Mesenchymal stem cell (in vitro differentiated cells and primary cell): ENCODE measurements at regions not wholly inside any gene's neighbourhood (a gene's known extent, or its start where the extent isn't known, plus 50 kb on each side); places are given as distances from the start of the nearest gene placed in this dataset.
A peak's percentile ranks its signal among the peaks of the same experiment; 100 is the strongest.

Experiments
- DNase-seq: peaks from one replicate; pipeline ENCODE4 v3.0.0-alpha.2; 2013
- H2AFZ ChIP-seq: one replicate; pipeline ENCODE4 v1.6.1; 2013; ENCODE audit warnings: low read depth, mild to moderate bottlenecking, control low read depth, inconsistent platforms, low read length, moderate library complexity
- H2AK5ac ChIP-seq: 2 replicates; pipeline ENCODE4 v1.6.1; 2013; ENCODE audit warnings: low read length, moderate library complexity, mild to moderate bottlenecking, inconsistent platforms; ENCODE audit not compliant: severe bottlenecking
- H2BK120ac ChIP-seq: one replicate; pipeline ENCODE4 v1.6.1; 2013; ENCODE audit warnings: low read depth, mild to moderate bottlenecking, inconsistent platforms, low read length, moderate library complexity
- H2BK12ac ChIP-seq, 2 experiments: one replicate each; pipeline ENCODE4 v1.6.1; 2013; ENCODE audit warnings: inconsistent platforms in 2 of 2, low read length in 2 of 2, mild to moderate bottlenecking in 2 of 2, moderate library complexity in 2 of 2, control low read depth in 1 of 2
- H2BK15ac ChIP-seq: one replicate; pipeline ENCODE4 v1.6.1; 2013; ENCODE audit warnings: mild to moderate bottlenecking, low read depth, inconsistent platforms; ENCODE audit not compliant: poor library complexity, severe bottlenecking
- H2BK5ac ChIP-seq: 2 replicates; pipeline ENCODE4 v1.6.1; 2013; ENCODE audit warnings: low read depth, mild to moderate bottlenecking, low read length, control low read depth, inconsistent platforms; ENCODE audit not compliant: poor library complexity, severe bottlenecking
- H3K14ac ChIP-seq, 2 experiments: one replicate each; pipeline ENCODE4 v1.6.1; 2013; ENCODE audit warnings: inconsistent platforms in 2 of 2, low read length in 2 of 2, control low read depth in 1 of 2, mild to moderate bottlenecking in 1 of 2, moderate library complexity in 1 of 2
- H3K18ac ChIP-seq, 2 experiments: one replicate each; pipeline ENCODE4 v1.6.1; 2013; ENCODE audit warnings: inconsistent platforms in 2 of 2, low read length in 2 of 2, control low read depth in 1 of 2, low read depth in 1 of 2, mild to moderate bottlenecking in 1 of 2
- H3K23ac ChIP-seq, 2 experiments: one replicate each; pipeline ENCODE4 v1.6.1; 2013; ENCODE audit warnings: inconsistent platforms in 2 of 2, low read length in 2 of 2, mild to moderate bottlenecking in 2 of 2, moderate library complexity in 2 of 2, control low read depth in 1 of 2
- H3K27ac ChIP-seq: 2 replicates; pipeline ENCODE4 v1.5.1; 2013; ENCODE audit warnings: mild to moderate bottlenecking, moderate library complexity, low read length, control low read depth, inconsistent platforms; ENCODE audit not compliant: poor library complexity, severe bottlenecking
- H3K27me3 ChIP-seq, 2 experiments: 2 replicates each; pipeline versions ENCODE4 v1.6.1 to v1.7.0; 2013; ENCODE audit warnings: low read length in 2 of 2, mild to moderate bottlenecking in 2 of 2, moderate library complexity in 2 of 2, control low read depth in 1 of 2, inconsistent platforms in 1 of 2; ENCODE audit not compliant: control insufficient read depth in 1 of 2, insufficient read depth in 1 of 2
- H3K36me3 ChIP-seq, 2 experiments: 2 replicates each; pipeline versions ENCODE4 v1.6.1 to v1.7.0; 2013; ENCODE audit warnings: low read length in 2 of 2, control low read depth in 1 of 2, inconsistent platforms in 1 of 2, low read depth in 1 of 2, mild to moderate bottlenecking in 1 of 2; ENCODE audit not compliant: insufficient read depth in 2 of 2, control insufficient read depth in 1 of 2
- H3K4ac ChIP-seq, 2 experiments: one replicate each; pipeline ENCODE4 v1.6.1; 2013; ENCODE audit warnings: inconsistent platforms in 2 of 2, low read length in 2 of 2, mild to moderate bottlenecking in 2 of 2, moderate library complexity in 2 of 2, control low read depth in 1 of 2, low read depth in 1 of 2
- H3K4me1 ChIP-seq: 2 replicates; pipeline ENCODE4 v1.6.1; 2013; ENCODE audit warnings: low read depth, low read length, control low read depth; ENCODE audit not compliant: control insufficient read depth, insufficient read depth
- H3K4me2 ChIP-seq: 2 replicates; pipeline ENCODE4 v1.6.1; 2013; ENCODE audit warnings: low read length, mild to moderate bottlenecking, inconsistent platforms; ENCODE audit not compliant: poor library complexity, severe bottlenecking
- H3K4me3 ChIP-seq, 2 experiments: 2 replicates each; pipeline versions ENCODE4 v1.5.1 to v1.7.0; 2013; ENCODE audit warnings: low read length in 2 of 2, mild to moderate bottlenecking in 2 of 2, control low read depth in 1 of 2, low read depth in 1 of 2; ENCODE audit not compliant: insufficient read depth in 1 of 2
- H3K79me1 ChIP-seq: replicated peaks from 2 replicates; pipeline ENCODE4 v1.6.1; 2013; ENCODE audit warnings: mild to moderate bottlenecking, control low read depth, low read length, inconsistent platforms; ENCODE audit not compliant: poor library complexity, severe bottlenecking
- H3K9ac ChIP-seq: 2 replicates; pipeline ENCODE4 v1.7.0; 2013; ENCODE audit warnings: mild to moderate bottlenecking, low read length, moderate library complexity
- H3K9me3 ChIP-seq: 2 replicates; pipeline ENCODE4 v1.7.0; 2013; ENCODE audit warnings: mild to moderate bottlenecking, low read length; ENCODE audit not compliant: control insufficient read depth
- H4K8ac ChIP-seq: one replicate; pipeline ENCODE4 v1.6.1; 2013; ENCODE audit warnings: inconsistent platforms, mild to moderate bottlenecking, low read length, moderate library complexity
- H4K91ac ChIP-seq: one replicate; pipeline ENCODE4 v1.6.1; 2013; ENCODE audit warnings: mild to moderate bottlenecking, low read length, inconsistent platforms
- WGBS: methylation state at CpG from one replicate; pipeline ENCODE4 v1.1.7; 2013; ENCODE audit warnings: mixed read lengths; 5-methylcytosine and 5-hydroxymethylcytosine counted together

DNA sequence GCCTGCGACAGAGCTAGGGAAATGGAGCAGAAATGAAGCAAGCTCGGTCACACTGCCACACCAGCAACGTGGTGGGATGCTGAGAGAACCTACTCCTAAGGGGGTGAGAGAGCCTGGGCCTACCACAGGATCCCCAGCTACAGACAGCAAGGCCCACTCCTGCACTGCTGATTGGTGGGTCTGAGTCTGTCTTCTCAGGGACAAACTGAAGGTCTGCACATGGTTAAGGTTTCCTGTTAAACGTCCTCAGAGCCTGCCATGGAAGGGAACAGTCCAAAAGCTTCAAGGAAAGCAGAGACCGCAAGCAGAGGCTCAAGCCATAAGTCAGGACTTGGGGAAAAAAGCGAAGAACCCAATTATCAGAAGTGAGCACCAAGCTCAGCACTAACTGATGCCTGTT, 53.5 kb upstream of the MED4 start:
- H2BK5ac ChIP-seq: no peak overlapping the region
- no peaks in the 10 kb centered on the region for H3K27me3 ChIP-seq
- H2BK120ac ChIP-seq: no peak overlapping the region
- H2AK5ac ChIP-seq: peak overlapping the region; percentile 17
- H3K18ac ChIP-seq: no peak overlapping the region
- no peak overlapping the region for H2AFZ ChIP-seq
- no peaks in the 10 kb centered on the region for H3K9me3 ChIP-seq
- H3K4me2 ChIP-seq: no peak overlapping the region
- no peak overlapping the region for H3K4ac ChIP-seq
- H2BK15ac ChIP-seq: no peak overlapping the region
- no peak overlapping the region for H3K4me3 ChIP-seq
- WGBS: 70% methylated on average over 6 of the region's 6 CpGs
- H4K8ac ChIP-seq: no peak overlapping the region
- H3K14ac ChIP-seq: no peak overlapping the region
- DNase-seq: no peak
- no peak overlapping the region for H2BK12ac ChIP-seq
- H3K23ac ChIP-seq: no peak overlapping the region
- H3K36me3 ChIP-seq: no peaks in the 10 kb centered on the region
- H3K79me1 ChIP-seq: no peaks in the 10 kb centered on the region
- H4K91ac ChIP-seq: no peak overlapping the region
- H3K4me1 ChIP-seq: peaks cover 4% of the 10 kb centered on the region
- no peak overlapping the region for H3K27ac ChIP-seq
- no peak overlapping the region for H3K9ac ChIP-seq

GRCh38 chr13:48146636-48147035, 51.7 kb upstream of the MED4 start:
- H2BK15ac ChIP-seq: no peak overlapping the region
- H3K79me1 ChIP-seq: no peaks in the 10 kb centered on the region
- H4K8ac ChIP-seq: no peak overlapping the region
- H3K27ac ChIP-seq: no peak overlapping the region
- no peak overlapping the region for H3K4me3 ChIP-seq
- H3K36me3 ChIP-seq: no peaks in the 10 kb centered on the region
- H3K4ac ChIP-seq: no peak overlapping the region
- no peak overlapping the region for H2AK5ac ChIP-seq
- no peak for DNase-seq
- no peak overlapping the region for H3K4me2 ChIP-seq
- H3K18ac ChIP-seq: no peak overlapping the region
- no peak overlapping the region for H2BK12ac ChIP-seq
- H3K4me1 ChIP-seq: no peaks in the 10 kb centered on the region
- H3K14ac ChIP-seq: no peak overlapping the region
- H2BK120ac ChIP-seq: no peak overlapping the region
- no peaks in the 10 kb centered on the region for H3K27me3 ChIP-seq
- no peak overlapping the region for H2BK5ac ChIP-seq
- no peak overlapping the region for H2AFZ ChIP-seq
- WGBS: 91% methylated on average over 1 of the region's 2 CpGs
- H3K9ac ChIP-seq: no peak overlapping the region
- no peak overlapping the region for H4K91ac ChIP-seq
- H3K23ac ChIP-seq: no peak overlapping the region
- no peaks in the 10 kb centered on the region for H3K9me3 ChIP-seq

DNA sequence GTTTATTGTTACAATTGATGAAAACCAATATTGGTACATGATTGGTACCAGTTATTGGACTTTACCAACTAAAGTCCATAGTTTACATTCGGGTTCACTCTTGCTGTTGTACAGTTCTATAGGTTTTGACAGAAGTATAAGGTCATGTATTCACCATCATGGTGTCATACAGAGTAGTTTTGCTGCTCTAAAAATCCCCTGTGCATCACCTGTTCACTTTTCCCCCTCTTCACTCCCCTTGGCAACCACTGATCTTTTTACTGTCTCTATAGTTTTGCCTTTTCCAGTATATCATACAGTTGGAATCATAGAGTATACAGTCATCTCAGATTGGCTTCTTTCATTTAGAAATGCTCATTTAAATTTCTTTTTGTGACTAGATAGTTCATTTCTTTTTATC, 51.2 kb upstream of the MED4 start:
- H4K8ac ChIP-seq: no peak overlapping the region
- no peak overlapping the region for H3K4me3 ChIP-seq
- no peak overlapping the region for H2AFZ ChIP-seq
- H2BK120ac ChIP-seq: no peak overlapping the region
- H2BK12ac ChIP-seq: no peak overlapping the region
- no peaks in the 10 kb centered on the region for H3K9me3 ChIP-seq
- no peak overlapping the region for H3K4me2 ChIP-seq
- DNase-seq: no peak
- H3K4ac ChIP-seq: no peak overlapping the region
- no peak overlapping the region for H3K9ac ChIP-seq
- H3K14ac ChIP-seq: no peak overlapping the region
- H3K18ac ChIP-seq: no peak overlapping the region
- no peak overlapping the region for H4K91ac ChIP-seq
- H3K27ac ChIP-seq: no peak overlapping the region
- H2BK5ac ChIP-seq: no peak overlapping the region
- H3K79me1 ChIP-seq: no peaks in the 10 kb centered on the region
- no peak overlapping the region for H2BK15ac ChIP-seq
- whole genome bisulfite sequencing: 100% methylated on average over 1 of the region's 1 CpG
- no peaks in the 10 kb centered on the region for H3K36me3 ChIP-seq
- H2AK5ac ChIP-seq: no peak overlapping the region
- no peak overlapping the region for H3K23ac ChIP-seq
- H3K4me1 ChIP-seq: no peaks in the 10 kb centered on the region
- no peaks in the 10 kb centered on the region for H3K27me3 ChIP-seq
